Hepatocyte (in vitro differentiated cells): ENCODE measurements at regions not wholly inside any gene's neighbourhood (a gene's known extent, or its start where the extent isn't known, plus 50 kb on each side); places are given as distances from the start of the nearest gene placed in this dataset.

ENCODE experiments used
- DNase-seq: peaks from one replicate; pipeline ENCODE4 v3.0.0-alpha.2; 2016; ENCODE audit warnings: low spot score
- H2AFZ ChIP-seq: fragments of 200-600 bp; sonication (generic); 2 replicates; pipeline ENCODE4 v1.6.0; 2016; ENCODE audit warnings: antibody characterized with exemption, mild to moderate bottlenecking
- H3K27ac ChIP-seq: fragments of 200-600 bp; sonication (generic); 2 replicates; pipeline ENCODE4 v1.5.1; 2016; ENCODE audit warnings: mild to moderate bottlenecking
- H3K27me3 ChIP-seq: fragments of 200-600 bp; sonication (generic); 2 replicates; pipeline ENCODE4 v1.6.1; 2016
- H3K36me3 ChIP-seq: fragments of 200-600 bp; sonication (generic); replicated peaks from 2 replicates; pipeline ENCODE4 v1.5.1; 2016; ENCODE audit warnings: low read depth; ENCODE audit not compliant: insufficient read depth
- H3K4me1 ChIP-seq: fragments of 200-600 bp; sonication (generic); 2 replicates; pipeline ENCODE4 v1.5.1; 2016; ENCODE audit warnings: mild to moderate bottlenecking, moderate library complexity; ENCODE audit not compliant: insufficient read depth
- H3K4me2 ChIP-seq: fragments of 200-600 bp; sonication (generic); 2 replicates; pipeline ENCODE4 v1.6.0; 2016
- H3K4me3 ChIP-seq: fragments of 200-600 bp; sonication (generic); 2 replicates; pipeline ENCODE4 v1.5.1; 2016; ENCODE audit warnings: mild to moderate bottlenecking
- H3K79me2 ChIP-seq: fragments of 200-600 bp; sonication (generic); 2 replicates; pipeline ENCODE4 v1.6.0; 2017; ENCODE audit warnings: mild to moderate bottlenecking
- H3K9me2 ChIP-seq: fragments of 200-600 bp; sonication (generic); replicated peaks from 2 replicates; pipeline ENCODE4 v1.6.0; 2017; ENCODE audit warnings: mild to moderate bottlenecking; ENCODE audit not compliant: insufficient read depth
- H3K9me3 ChIP-seq: fragments of 200-600 bp; sonication (generic); 2 replicates; pipeline ENCODE4 v1.5.1; 2016; ENCODE audit warnings: low read depth, mild to moderate bottlenecking
- H4K20me1 ChIP-seq: fragments of 200-600 bp; sonication (generic); 2 replicates; pipeline ENCODE4 v1.6.0; 2016; ENCODE audit warnings: mild to moderate bottlenecking; ENCODE audit not compliant: insufficient read depth, poor library complexity, severe bottlenecking
- CTCF ChIP-seq: fragments of 200-600 bp; sonication (generic); IDR thresholded peaks from 2 replicates; pipeline ENCODE4 v1.5.1; 2016; ENCODE audit warnings: antibody characterized with exemption, mild to moderate bottlenecking; ENCODE audit not compliant: poor library complexity
- EZH2 ChIP-seq: fragments of 200-600 bp; sonication (generic); IDR thresholded peaks from 2 replicates; pipeline ENCODE4 v1.6.1; 2016; ENCODE audit warnings: antibody characterized with exemption, mild to moderate bottlenecking, borderline replicate concordance
- EZH2phosphoT487 ChIP-seq: fragments of 200-600 bp; sonication (generic); IDR thresholded peaks from one replicate; pipeline ENCODE4 v1.6.1; 2018; ENCODE audit warnings: antibody characterized with exemption, mild to moderate bottlenecking, low read depth, moderate library complexity; ENCODE audit not compliant: unreplicated experiment, severe bottlenecking
- WGBS: methylation state at CpG from one replicate; pipeline ENCODE4 v1.1.6; 2016; ENCODE audit warnings: low lambda C conversion rate; ENCODE audit errors: missing lambda C conversion rate; 5-methylcytosine and 5-hydroxymethylcytosine counted together

GRCh38 chr14:51394384-51394783, 154.3 kb downstream of the TMX1 start:
- no peak overlapping the region for H2AFZ ChIP-seq
- H3K9me3 ChIP-seq: no peaks in the 10 kb centered on the region
- 46% methylated on average over 4 of the region's 4 CpGs for WGBS
- H3K4me3 ChIP-seq: no peak overlapping the region
- TF ChIP-seq CTCF (no peak), EZH2phosphoT487 (no peak), EZH2 (no peak)
- no peaks in the 10 kb centered on the region for H3K36me3 ChIP-seq
- DNase-seq: no peak
- H3K9me2 ChIP-seq: no peaks in the 10 kb centered on the region
- H3K27me3 ChIP-seq: no peaks in the 10 kb centered on the region
- peak overlapping the region; percentile 69 for H3K27ac ChIP-seq
- H4K20me1 ChIP-seq: no peaks in the 10 kb centered on the region
- no peaks in the 10 kb centered on the region for H3K79me2 ChIP-seq
- peaks cover 27% of the 10 kb centered on the region for H3K4me1 ChIP-seq
- peak overlapping the region; percentile 3 for H3K4me2 ChIP-seq

GRCh38 chr14:51394804-51395203, 154.8 kb downstream of the TMX1 start:
- H4K20me1 ChIP-seq: no peaks in the 10 kb centered on the region
- H3K27me3 ChIP-seq: no peaks in the 10 kb centered on the region
- H3K79me2 ChIP-seq: no peaks in the 10 kb centered on the region
- WGBS: 42% methylated on average over 1 of the region's 1 CpG
- H3K36me3 ChIP-seq: no peaks in the 10 kb centered on the region
- peaks cover 27% of the 10 kb centered on the region for H3K4me1 ChIP-seq
- H3K9me2 ChIP-seq: no peaks in the 10 kb centered on the region
- H3K4me2 ChIP-seq: peak overlapping the region; percentile 3
- peak overlapping the region; percentile 69 for H3K27ac ChIP-seq
- TF ChIP-seq EZH2phosphoT487 (no peak), CTCF (no peak), EZH2 (no peak)
- no peak for DNase-seq
- H2AFZ ChIP-seq: no peak overlapping the region
- H3K4me3 ChIP-seq: no peak overlapping the region
- H3K9me3 ChIP-seq: no peaks in the 10 kb centered on the region

GRCh38 chr14:51395361-51395849, 155.4 kb downstream of the TMX1 start:
- H3K4me3 ChIP-seq: no peak overlapping the region
- H3K4me2 ChIP-seq: peak overlapping the region; percentile 6
- WGBS: 55% methylated on average over 9 of the region's 9 CpGs
- H2AFZ ChIP-seq: peak overlapping the region; percentile 5
- H3K79me2 ChIP-seq: no peaks in the 10 kb centered on the region
- TF ChIP-seq EZH2phosphoT487 (no peak), EZH2 (no peak), CTCF (no peak)
- H3K9me3 ChIP-seq: no peaks in the 10 kb centered on the region
- H3K4me1 ChIP-seq: peaks cover 27% of the 10 kb centered on the region
- H4K20me1 ChIP-seq: no peaks in the 10 kb centered on the region
- no peaks in the 10 kb centered on the region for H3K27me3 ChIP-seq
- peak overlapping the region; percentile 69 for H3K27ac ChIP-seq
- H3K9me2 ChIP-seq: no peaks in the 10 kb centered on the region
- H3K36me3 ChIP-seq: no peaks in the 10 kb centered on the region
- DNase-seq: peak; percentile 31
